ENCODE measurements at regions not wholly inside any gene's neighbourhood (a gene's known extent, or its start where the extent isn't known, plus 50 kb on each side); places are given as distances from the start of the nearest gene placed in this dataset.

- TF ChIP-seq CTCF (IDR thresholded peaks at IDR 0.05) (no peak), POLR2A (IDR thresholded peaks at IDR 0.05) (no peak)
These were observed 121.5 kb downstream of the PAX1 start for GRCh38 chr20:21826976-21827375.
